Lung (tissue), 11 donors: ENCODE measurements at regions not wholly inside any gene's neighbourhood (a gene's known extent, or its start where the extent isn't known, plus 50 kb on each side); places are given as distances from the start of the nearest gene placed in this dataset.

ENCODE experiments used
- ATAC-seq: fragments of 200-7000 bp; cut with Tn5 transposase; one replicate; pipeline ENCODE4 v1.9.1; 2020; ENCODE audit warnings: moderate number of reproducible peaks; ENCODE audit not compliant: insufficient read depth, low FRiP score
- DNase-seq, 3 donors: peaks; one replicate each; pipeline ENCODE4 v3.0.0-alpha.2; 2013 to 2017
- H3K27ac ChIP-seq, 2 donors: one replicate each; pipeline ENCODE4 v1.5.1; 2013; ENCODE audit warnings: mild to moderate bottlenecking in 2 of 2, moderate library complexity in 2 of 2, control low read depth in 1 of 2, inconsistent platforms in 1 of 2, low read depth in 1 of 2, low read length in 1 of 2
- H3K27me3 ChIP-seq, 3 donors: one replicate each; pipeline ENCODE4 v1.5.1; 2013; ENCODE audit warnings: low read length in 2 of 3; ENCODE audit not compliant: control insufficient read depth in 3 of 3, insufficient read depth in 3 of 3
- H3K36me3 ChIP-seq, 4 donors: one replicate each; pipeline ENCODE4 v1.5.1; 2013; ENCODE audit warnings: low read length in 4 of 4, mild to moderate bottlenecking in 1 of 4, moderate library complexity in 1 of 4; ENCODE audit not compliant: control insufficient read depth in 4 of 4, insufficient read depth in 4 of 4
- H3K4me1 ChIP-seq, 5 donors: one replicate each; pipeline ENCODE4 v1.5.1; 2013; ENCODE audit warnings: low read length in 5 of 5, mild to moderate bottlenecking in 2 of 5, moderate library complexity in 1 of 5; ENCODE audit not compliant: control insufficient read depth in 5 of 5, insufficient read depth in 5 of 5
- H3K4me3 ChIP-seq: one replicate; pipeline ENCODE4 v1.5.1; 2013; ENCODE audit warnings: mild to moderate bottlenecking, control low read depth, moderate library complexity
- H3K9ac ChIP-seq, 2 donors: one replicate each; pipeline ENCODE4 v1.5.1; 2013; ENCODE audit warnings: low read length in 2 of 2, control low read depth in 1 of 2; ENCODE audit not compliant: insufficient read depth in 1 of 2
- H3K9me3 ChIP-seq, 4 donors: one replicate each; pipeline ENCODE4 v1.5.1; 2013; ENCODE audit warnings: low read length in 3 of 4, mild to moderate bottlenecking in 1 of 4, moderate library complexity in 1 of 4; ENCODE audit not compliant: control insufficient read depth in 4 of 4, insufficient read depth in 3 of 4
- CTCF ChIP-seq: IDR thresholded peaks from 2 replicates; pipeline ENCODE4 v1.5.1; 2012; ENCODE audit warnings: mild to moderate bottlenecking; ENCODE audit errors: control extremely low read depth, extremely low read depth
- WGBS, 2 donors: extraction: QIAGEN DNeasy Blood & Tissue Kit; methylation state at CpG; one replicate each; pipeline ENCODE4 v1.1.7; 2013; 5-methylcytosine and 5-hydroxymethylcytosine counted together
- donor health status: control.
- donor health status: control.
- donor health status: Bipolar disorder and iron deficiency.
- donor health status: healthy.
- donor health status: DM: yes; HTN: yes; CAD: no.

- H3K4me3 ChIP-seq = no peak overlapping the region
- DNase-seq = peak; percentile 67 to 91 (median 79)
- peaks cover 0 to 28% (median 19%) of the 10 kb centered on the region in 5 donors for H3K4me1 ChIP-seq
- H3K9me3 ChIP-seq = no peaks in the 10 kb centered on the region
- 61 to 63% methylated on average over 9 of the region's 9 CpGs for WGBS, 2 donors
- peak overlapping the region in 1 of 2 donors; percentile 64 for H3K27ac ChIP-seq
- no peak overlapping the region for H3K9ac ChIP-seq
- TF ChIP-seq CTCF = no peak
- ATAC-seq = no peak
- H3K27me3 ChIP-seq = no peaks in the 10 kb centered on the region
- H3K36me3 ChIP-seq = no peaks in the 10 kb centered on the region
Observed at GRCh38 chr11:47916361-47916841, 64.0 kb upstream of the PTPRJ start.

- Histone ChIP-seq H3K4me3 (no peak overlapping the region), H3K4me1 (peaks cover 0 to 28% (median 19%) of the 10 kb centered on the region in 5 donors), H3K36me3 (no peaks in the 10 kb centered on the region), H3K9me3 (no peaks in the 10 kb centered on the region), H3K27ac (peak overlapping the region in 1 of 2 donors; percentile 74), H3K9ac (peak overlapping the region in 1 of 2 donors; percentile 33), H3K27me3 (no peaks in the 10 kb centered on the region)
- DNase-seq = no peak
- ATAC-seq = no peak
- no peak for TF ChIP-seq CTCF
Observed at GRCh38 chr11:47915783-47916182, 64.6 kb upstream of the PTPRJ start.

- Histone ChIP-seq H3K27ac (peak overlapping the region in 1 of 2 donors; percentile 74), H3K4me3 (no peak overlapping the region), H3K9ac (peak overlapping the region in 1 of 2 donors; percentile 33), H3K9me3 (no peaks in the 10 kb centered on the region), H3K27me3 (no peaks in the 10 kb centered on the region), H3K36me3 (no peaks in the 10 kb centered on the region), H3K4me1 (peaks cover 0 to 28% (median 19%) of the 10 kb centered on the region in 5 donors)
- WGBS, 2 donors = 39 to 55% methylated on average over 9 of the region's 9 CpGs
- no peak for TF ChIP-seq CTCF
- DNase-seq (peak in 1 of 3 donors; percentile 42), ATAC-seq (no peak)
Observed at GRCh38 chr11:47915374-47915773, 65.0 kb upstream of the PTPRJ start.

- DNase-seq (no peak), ATAC-seq (no peak)
- no peak for TF ChIP-seq CTCF
- Histone ChIP-seq H3K27ac (no peak overlapping the region), H3K9ac (no peak overlapping the region), H3K4me3 (no peak overlapping the region), H3K9me3 (no peaks in the 10 kb centered on the region), H3K4me1 (peaks cover 0 to 28% (median 19%) of the 10 kb centered on the region in 5 donors), H3K36me3 (no peaks in the 10 kb centered on the region), H3K27me3 (no peaks in the 10 kb centered on the region)
- whole genome bisulfite sequencing, 2 donors = 73 to 84% methylated on average over 7 of the region's 7 CpGs
Observed at GRCh38 chr11:47914743-47915142, 65.6 kb upstream of the PTPRJ start.
